Endothelial cell of umbilical vein (primary cell): ENCODE measurements at regions not wholly inside any gene's neighbourhood (a gene's known extent, or its start where the extent isn't known, plus 50 kb on each side); places are given as distances from the start of the nearest gene placed in this dataset.

Experiments
- BruUV-seq: library from RNA; stranded (reverse); fragments of 400-500 nt; replicated peaks from 2 replicates; lab custom pipeline; 2021; lab: Mats Ljungman, UMichigan
- CTCF ChIA-PET: fragments of 300-600, 350-600 bp; sonication (Branson Sonifier 250); formaldehyde crosslinking; loops from one replicate; lab custom pipeline; 2021; ENCODE audit warnings: antibody characterized with exemption, inconsistent platforms; lab: Charles Lee
- POLR2A ChIA-PET: fragments of 300-600, 350-600 bp; sonication (Branson Sonifier 250); formaldehyde crosslinking; loops from one replicate; lab custom pipeline; 2021; ENCODE audit warnings: antibody characterized with exemption, inconsistent platforms; lab: Charles Lee
- DNase-seq: peaks from one replicate; pipeline ENCODE4 v3.0.0-alpha.2; 2011; ENCODE audit warnings: low read depth, low spot score
- FAIRE-seq: peaks from 2 replicates; lab custom pipeline; 2011; peaks lifted over from hg19 to GRCh38; lab: Jason Lieb, UNC
- H2AFZ ChIP-seq: 2 replicates; pipeline ENCODE4 v1.6.0; 2012; ENCODE audit warnings: low read depth, low read length, control low read depth, inconsistent platforms
- H3K27ac ChIP-seq: 2 replicates; pipeline ENCODE4 v1.5.1; 2011; ENCODE audit warnings: low read depth, mild to moderate bottlenecking, control low read depth, low read length, moderate library complexity; ENCODE audit not compliant: insufficient read depth
- H3K27me3 ChIP-seq, 2 experiments: 2 replicates each; pipeline versions ENCODE4 v1.6.0 to v1.6.1; 2011; ENCODE audit warnings: low read length in 2 of 2, mixed read lengths in 1 of 2; ENCODE audit not compliant: control insufficient read depth in 2 of 2, insufficient read depth in 2 of 2
- H3K36me3 ChIP-seq, 2 experiments: 2 replicates in 1 of 2; 3 replicates in 1 of 2; pipeline ENCODE4 v1.5.1; 2011; ENCODE audit warnings: low read length in 2 of 2, mild to moderate bottlenecking in 1 of 2, moderate library complexity in 1 of 2; ENCODE audit not compliant: control insufficient read depth in 2 of 2, insufficient read depth in 2 of 2; ENCODE audit errors: extremely low read depth in 1 of 2
- H3K4me1 ChIP-seq: 3 replicates; pipeline ENCODE4 v1.5.1; 2011; ENCODE audit warnings: mild to moderate bottlenecking, low read length; ENCODE audit not compliant: control insufficient read depth, insufficient read depth; ENCODE audit errors: extremely low read depth
- H3K4me2 ChIP-seq: 2 replicates; pipeline ENCODE4 v1.6.1; 2011; ENCODE audit warnings: low read length, control low read depth, mixed read lengths; ENCODE audit not compliant: insufficient read depth
- H3K4me3 ChIP-seq, 3 experiments: fragments of 200-600 bp in 1 of 3; sonication (generic), shearing (Covaris generic) in 1 of 3; replicated peaks in 1 of 3; 2 replicates each; pipeline ENCODE4 v1.5.1; 2011 to 2016; ENCODE audit warnings: control low read depth in 3 of 3, low read length in 3 of 3, mild to moderate bottlenecking in 2 of 3, inconsistent platforms in 1 of 3, low read depth in 1 of 3, moderate library complexity in 1 of 3; ENCODE audit not compliant: insufficient read depth in 1 of 3
- H3K79me2 ChIP-seq: 2 replicates; pipeline ENCODE4 v1.6.0; 2012; ENCODE audit warnings: low read length, inconsistent platforms; ENCODE audit not compliant: control insufficient read depth, insufficient read depth
- H3K9ac ChIP-seq: replicated peaks from 2 replicates; pipeline ENCODE3; 2011; ENCODE audit warnings: low read length, control low read depth; ENCODE audit not compliant: insufficient read depth; ENCODE audit errors: extremely low read depth
- H3K9me1 ChIP-seq: replicated peaks from 3 replicates; pipeline ENCODE4 v1.6.0; 2011; ENCODE audit warnings: mild to moderate bottlenecking, low read length; ENCODE audit not compliant: control insufficient read depth, insufficient read depth; ENCODE audit errors: extremely low read depth
- H3K9me3 ChIP-seq: replicated peaks from 2 replicates; pipeline ENCODE4 v1.5.1; 2012; ENCODE audit warnings: low read length, inconsistent platforms; ENCODE audit not compliant: control insufficient read depth, insufficient read depth
- H4K20me1 ChIP-seq: replicated peaks from 2 replicates; pipeline ENCODE3; 2011; ENCODE audit warnings: mild to moderate bottlenecking, low read length; ENCODE audit not compliant: control insufficient read depth, insufficient read depth; ENCODE audit errors: extremely low read depth
- CTCF ChIP-seq, 2 donors: IDR thresholded peaks; 1 replicate in 1 of 2; 2 replicates in 1 of 2; pipeline ENCODE4 v1.5.1; 2011; ENCODE audit warnings: low read length in 2 of 2, mild to moderate bottlenecking in 2 of 2, moderate library complexity in 2 of 2, control low read depth in 1 of 2, inconsistent platforms in 1 of 2, low read depth in 1 of 2; ENCODE audit not compliant: insufficient read depth in 1 of 2; ENCODE audit errors: extremely low read depth in 1 of 2
- EZH2 ChIP-seq: IDR thresholded peaks from 2 replicates; pipeline ENCODE4 v1.6.1; 2012; ENCODE audit warnings: borderline replicate concordance, low read depth, mild to moderate bottlenecking, moderate library complexity, low read length, inconsistent platforms; ENCODE audit not compliant: severe bottlenecking
- FOS ChIP-seq: IDR thresholded peaks from 2 replicates; pipeline ENCODE4 v1.6.1; 2011; ENCODE audit warnings: mild to moderate bottlenecking, low read length, moderate library complexity, borderline replicate concordance; ENCODE audit not compliant: insufficient read depth
- GATA2 ChIP-seq: IDR thresholded peaks from 2 replicates; pipeline ENCODE4 v1.7.0; 2011; ENCODE audit warnings: low read depth, mild to moderate bottlenecking, moderate library complexity, mixed read lengths, low read length; ENCODE audit not compliant: insufficient read length, insufficient read depth
- JUN ChIP-seq: IDR thresholded peaks from 2 replicates; pipeline ENCODE4 v1.6.1; 2011; ENCODE audit warnings: borderline replicate concordance, low read depth; ENCODE audit not compliant: insufficient read length, insufficient read depth
- MAX ChIP-seq: IDR thresholded peaks from 2 replicates; pipeline ENCODE4 v1.6.1; 2011; ENCODE audit not compliant: insufficient read depth, insufficient read length
- MYC ChIP-seq: IDR thresholded peaks from one replicate; pipeline ENCODE4 v1.6.1; 2011; ENCODE audit warnings: mild to moderate bottlenecking, low read depth, low read length
- POLR2A ChIP-seq: IDR thresholded peaks from 2 replicates; pipeline ENCODE4 v1.6.1; 2012; ENCODE audit warnings: low read depth, mild to moderate bottlenecking, control low read depth, low read length
- POLR2AphosphoS5 ChIP-seq: IDR thresholded peaks from 2 replicates; pipeline ENCODE4 v1.6.1; 2012; ENCODE audit warnings: low read depth, mild to moderate bottlenecking, control low read depth, low read length, moderate library complexity; ENCODE audit not compliant: insufficient read depth
- dilution Hi-C: fragments of 300-500 bp; cut with MboI; formaldehyde crosslinking; loops from one replicate; pipeline ENCODE4 v1.15.0; 2019; ENCODE audit warnings: low sequenced_read_pairs; ENCODE audit not compliant: extremely low pct_ligation_motif_present
- intact Hi-C: fragments of 100-400 bp; cut with micrococcal nuclease; formaldehyde crosslinking; loops from one replicate; pipeline ENCODE4 v1.10.0; 2022

- Histone ChIP-seq H3K79me2 (no peaks in the 10 kb centered on the region), H3K4me3 (no peak overlapping the region), H3K4me2 (no peak overlapping the region), H3K9me1 (no peaks in the 10 kb centered on the region), H3K36me3 (no peaks in the 10 kb centered on the region), H4K20me1 (no peaks in the 10 kb centered on the region), H3K9me3 (no peaks in the 10 kb centered on the region), H3K27ac (no peak overlapping the region), H3K27me3 (no peaks in the 10 kb centered on the region), H3K4me1 (no peaks in the 10 kb centered on the region), H2AFZ (no peak overlapping the region), H3K9ac (no peak overlapping the region)
- BruUV-seq, result no TSS peak
- POLR2A ChIA-PET, result no interaction called here
- intact Hi-C loops (no loop called here), dilution Hi-C loops (no loop called here)
- TF ChIP-seq POLR2A (no peak), JUN (no peak), POLR2AphosphoS5 (no peak), FOS (no peak), MYC (no peak), GATA2 (no peak), CTCF (IDR thresholded peaks at IDR 0.05; ENCODE audit: extremely low read depth in 1 of 2, insufficient read depth in 1 of 2, low read depth in 1 of 2, low read length in 2 of 2) (no peak), MAX (no peak), EZH2 (no peak)
- CTCF ChIA-PET, result interaction anchor here (1.4 kb wide), 1 partner anchor 43 kb away, joined by 3 read pairs; no protein-coding TSS in a partner anchor
- FAIRE-seq (no peak), DNase-seq (no peak)
Observed at GRCh38 chr3:29227307-29227706, 53.6 kb upstream of the RBMS3 start.
